GM23248 (cell line): ENCODE measurements at regions not wholly inside any gene's neighbourhood (a gene's known extent, or its start where the extent isn't known, plus 50 kb on each side); places are given as distances from the start of the nearest gene placed in this dataset.

ENCODE experiments used
- EZH2 ChIP-seq: fragments of 200-600 bp; sonication (generic); IDR thresholded peaks from 2 replicates; pipeline ENCODE4 v1.6.1; 2018; ENCODE audit warnings: antibody characterized with exemption, mild to moderate bottlenecking; ENCODE audit not compliant: insufficient read depth, poor library complexity, severe bottlenecking
- EZH2phosphoT487 ChIP-seq: fragments of 200-600 bp; sonication (generic); IDR thresholded peaks from 2 replicates; pipeline ENCODE4 v1.6.1; 2018; ENCODE audit warnings: antibody characterized with exemption, moderate library complexity, mild to moderate bottlenecking, low read depth; ENCODE audit not compliant: insufficient read depth

DNA sequence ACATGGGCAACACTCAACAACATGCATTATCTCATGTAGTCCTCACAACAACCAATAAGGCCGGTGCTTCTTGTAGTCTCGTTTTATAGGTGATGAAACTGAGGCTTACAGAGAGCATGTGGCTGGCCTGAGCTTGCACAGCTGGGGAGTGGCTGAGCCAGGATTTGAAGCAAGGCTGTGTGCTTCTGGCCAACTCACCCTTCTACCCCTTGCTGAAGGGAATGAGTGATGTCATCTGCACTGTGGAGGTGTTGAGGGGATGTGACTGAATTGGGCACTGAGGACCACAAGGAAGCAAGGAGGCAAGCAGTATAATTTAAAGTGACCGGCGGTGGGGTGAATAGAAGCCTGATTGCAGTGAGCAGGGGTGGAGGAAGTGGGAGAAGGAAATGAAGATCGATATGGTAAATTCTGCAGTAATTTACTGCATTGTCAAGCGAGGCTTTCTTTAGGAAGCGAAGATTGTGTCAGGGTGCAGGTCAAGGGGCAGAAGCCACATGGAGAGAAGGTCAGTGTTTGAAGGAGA, 62.3 kb downstream of the MINAR1 start:
- TF ChIP-seq EZH2 (no peak), EZH2phosphoT487 (no peak)
